ENCODE measurements at regions not wholly inside any gene's neighbourhood (a gene's known extent, or its start where the extent isn't known, plus 50 kb on each side); places are given as distances from the start of the nearest gene placed in this dataset.
"Not testable (repeated sequence)": the region's sequence is repeated elsewhere in the genome, so short reads cannot be mapped to it uniquely, and the experiment has no call there.

- H3K27me3 Mint-ChIP-seq = no peaks in the 10 kb centered on the region
- peaks cover 6 to 12% of the 10 kb centered on the region in 2 donors for H3K9me3 Mint-ChIP-seq
- H3K4me3 Mint-ChIP-seq = no peak overlapping the region
- H3K36me3 Mint-ChIP-seq (ENCODE audit: insufficient read depth) = no peaks in the 10 kb centered on the region
- DNase-seq = no peak
- H3K4me1 Mint-ChIP-seq (ENCODE audit: low read depth in 2 of 2) = no peaks in the 10 kb centered on the region
- H3K27ac Mint-ChIP-seq = no peak overlapping the region
- ATAC-seq (replicated peaks) = no peak
These were observed 138.1 kb upstream of the LMNTD1 start for GRCh38 chr12:25690996-25691864.

GRCh38 chr12:25691865-25692114 lies 138.7 kb upstream of the LMNTD1 start:
- no peak overlapping the region for H3K27ac Mint-ChIP-seq
- H3K4me3 Mint-ChIP-seq = no peak overlapping the region
- H3K9me3 Mint-ChIP-seq = peaks cover 6 to 12% of the 10 kb centered on the region in 2 donors
- no peaks in the 10 kb centered on the region for H3K36me3 Mint-ChIP-seq (ENCODE audit: insufficient read depth)
- DNase-seq (no peak), ATAC-seq (replicated peaks) (no peak)
- no peaks in the 10 kb centered on the region for H3K27me3 Mint-ChIP-seq
- H3K4me1 Mint-ChIP-seq (ENCODE audit: low read depth in 2 of 2) = no peaks in the 10 kb centered on the region

GRCh38 chr12:25692115-25693035 lies 139.3 kb upstream of the LMNTD1 start:
- no peak for ATAC-seq (replicated peaks)
- no peak for DNase-seq
- Mint-ChIP-seq H3K27me3 (no peaks in the 10 kb centered on the region), H3K9me3 (peaks cover 4 to 9% of the 10 kb centered on the region in 2 donors), H3K27ac (no peak overlapping the region), H3K4me3 (no peak overlapping the region), H3K4me1 (ENCODE audit: low read depth in 2 of 2) (no peaks in the 10 kb centered on the region), H3K36me3 (ENCODE audit: insufficient read depth) (no peaks in the 10 kb centered on the region)

DNA sequence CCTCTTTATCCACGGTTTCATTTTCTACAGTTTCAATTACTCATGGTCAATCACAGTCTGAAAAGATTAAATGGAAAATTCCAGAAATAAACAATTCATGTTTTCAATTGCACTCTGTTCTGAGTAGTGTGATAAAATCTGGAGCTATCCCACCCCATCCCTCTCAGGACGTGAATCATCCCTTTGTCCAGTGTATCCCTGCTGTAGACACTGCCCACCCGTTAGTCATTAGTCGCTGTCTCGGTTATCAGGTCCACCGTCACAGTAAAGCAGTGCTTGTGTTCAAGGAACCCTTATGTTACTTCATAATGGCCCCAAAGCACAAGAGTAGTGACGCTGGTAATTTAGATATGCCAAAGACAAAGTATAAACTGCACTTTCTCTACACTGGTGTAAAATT lies 141.0 kb upstream of the LMNTD1 start:
- H3K9me3 Mint-ChIP-seq = peaks cover 0 to 1% of the 10 kb centered on the region in 2 donors
- no peak overlapping the region for H3K27ac Mint-ChIP-seq
- ATAC-seq (replicated peaks) = no peak
- no peaks in the 10 kb centered on the region for H3K27me3 Mint-ChIP-seq
- H3K4me1 Mint-ChIP-seq (ENCODE audit: low read depth in 2 of 2) = no peaks in the 10 kb centered on the region
- no peak overlapping the region for H3K4me3 Mint-ChIP-seq
- no peaks in the 10 kb centered on the region for H3K36me3 Mint-ChIP-seq (ENCODE audit: insufficient read depth)
- no peak for DNase-seq

DNA sequence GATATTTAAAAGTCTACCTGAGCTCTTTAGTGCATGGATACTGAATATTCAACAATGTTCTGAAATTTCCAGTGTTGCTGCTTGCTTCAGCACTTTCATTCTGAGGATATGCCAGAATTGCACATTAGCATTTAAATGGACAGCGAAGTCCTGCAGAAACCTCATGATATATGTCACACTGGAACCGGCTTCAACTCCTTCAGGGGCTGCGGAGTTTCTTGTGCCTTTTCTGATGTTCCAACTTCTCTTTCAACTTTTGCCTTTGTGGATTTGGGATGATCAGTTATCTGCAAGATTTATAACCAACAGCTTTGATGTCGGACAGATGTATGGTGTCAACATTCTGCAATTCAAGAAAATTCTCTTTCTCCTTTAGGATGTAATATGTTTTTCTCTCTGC lies 142.5 kb upstream of the LMNTD1 start:
- H3K4me1 Mint-ChIP-seq (ENCODE audit: low read depth in 2 of 2) = no peaks in the 10 kb centered on the region
- H3K4me3 Mint-ChIP-seq = no peak overlapping the region
- no peak overlapping the region for H3K27ac Mint-ChIP-seq
- H3K36me3 Mint-ChIP-seq (ENCODE audit: insufficient read depth) = no peaks in the 10 kb centered on the region
- ATAC-seq (replicated peaks) (no peak), DNase-seq (no peak)
- peaks cover 0 to 1% of the 10 kb centered on the region in 2 donors for H3K9me3 Mint-ChIP-seq
- H3K27me3 Mint-ChIP-seq = no peaks in the 10 kb centered on the region

DNA sequence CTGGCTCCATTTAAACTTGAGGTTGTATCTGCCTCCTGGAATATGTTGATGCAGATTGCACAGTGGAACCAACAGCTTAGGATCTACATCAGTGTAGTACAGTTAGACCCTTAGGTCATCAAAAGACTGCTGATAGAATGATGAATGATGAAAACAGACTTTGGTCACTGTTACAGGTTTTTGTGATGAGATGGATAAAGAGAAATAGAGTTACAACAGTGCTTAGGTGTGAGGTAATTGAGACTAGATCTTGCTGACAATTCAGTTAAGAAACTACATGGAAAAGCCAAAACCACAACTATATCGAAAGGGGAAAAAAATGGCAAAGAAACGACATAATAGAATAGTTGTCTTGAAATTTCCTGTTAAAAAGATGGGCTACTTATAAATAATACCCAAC lies 145.7 kb upstream of the LMNTD1 start:
- no peak for ATAC-seq (replicated peaks)
- H3K9me3 Mint-ChIP-seq = peaks cover 3 to 14% of the 10 kb centered on the region in 2 donors
- no peak for DNase-seq
- no peaks in the 10 kb centered on the region for H3K27me3 Mint-ChIP-seq
- no peak overlapping the region for H3K4me3 Mint-ChIP-seq
- H3K27ac Mint-ChIP-seq = no peak overlapping the region
- H3K36me3 Mint-ChIP-seq (ENCODE audit: insufficient read depth) = no peaks in the 10 kb centered on the region
- no peaks in the 10 kb centered on the region for H3K4me1 Mint-ChIP-seq (ENCODE audit: low read depth in 2 of 2)

- H3K4me1 Mint-ChIP-seq (ENCODE audit: low read depth in 2 of 2) = no peaks in the 10 kb centered on the region
- H3K27ac Mint-ChIP-seq = no peak overlapping the region
- peaks cover 3 to 14% of the 10 kb centered on the region in 2 donors for H3K9me3 Mint-ChIP-seq
- no peak overlapping the region for H3K4me3 Mint-ChIP-seq
- no peaks in the 10 kb centered on the region for H3K36me3 Mint-ChIP-seq (ENCODE audit: insufficient read depth)
- no peak for ATAC-seq (replicated peaks)
- no peak for DNase-seq
- no peaks in the 10 kb centered on the region for H3K27me3 Mint-ChIP-seq
These were observed 146.4 kb upstream of the LMNTD1 start for GRCh38 chr12:25699454-25699853.

- H3K27ac Mint-ChIP-seq = no peak overlapping the region
- DNase-seq = no peak
- peaks cover 3 to 14% of the 10 kb centered on the region in 2 donors for H3K9me3 Mint-ChIP-seq
- H3K27me3 Mint-ChIP-seq = no peaks in the 10 kb centered on the region
- no peaks in the 10 kb centered on the region for H3K36me3 Mint-ChIP-seq (ENCODE audit: insufficient read depth)
- no peak overlapping the region for H3K4me3 Mint-ChIP-seq
- ATAC-seq (replicated peaks) = no peak
- no peaks in the 10 kb centered on the region for H3K4me1 Mint-ChIP-seq (ENCODE audit: low read depth in 2 of 2)
These were observed 148.2 kb upstream of the LMNTD1 start for GRCh38 chr12:25701290-25701689.

DNA sequence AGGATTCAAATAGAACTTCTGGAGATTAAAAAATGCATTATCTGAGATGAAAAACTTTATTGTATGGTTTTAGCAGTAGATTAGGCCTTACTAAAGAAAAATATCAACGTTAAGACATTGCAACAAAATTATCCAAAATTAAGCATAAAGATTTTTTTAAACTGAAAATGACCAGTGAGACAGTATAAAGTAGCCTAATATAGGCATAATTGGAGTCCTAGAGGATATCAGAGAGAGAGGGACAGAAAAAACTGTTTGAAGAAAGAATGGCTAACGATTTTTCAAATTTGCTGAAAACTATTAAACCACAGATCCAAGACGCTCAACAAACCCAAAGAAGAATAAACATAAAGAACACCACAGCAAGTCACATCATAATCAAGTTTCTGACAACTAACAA lies 149.5 kb upstream of the LMNTD1 start:
- no peak for ATAC-seq (replicated peaks)
- no peak for DNase-seq
- no peak overlapping the region for H3K27ac Mint-ChIP-seq
- no peak overlapping the region for H3K4me3 Mint-ChIP-seq
- no peaks in the 10 kb centered on the region for H3K27me3 Mint-ChIP-seq
- H3K4me1 Mint-ChIP-seq (ENCODE audit: low read depth in 2 of 2) = no peaks in the 10 kb centered on the region
- peaks cover 3 to 14% of the 10 kb centered on the region in 2 donors for H3K9me3 Mint-ChIP-seq
- no peaks in the 10 kb centered on the region for H3K36me3 Mint-ChIP-seq (ENCODE audit: insufficient read depth)

DNA sequence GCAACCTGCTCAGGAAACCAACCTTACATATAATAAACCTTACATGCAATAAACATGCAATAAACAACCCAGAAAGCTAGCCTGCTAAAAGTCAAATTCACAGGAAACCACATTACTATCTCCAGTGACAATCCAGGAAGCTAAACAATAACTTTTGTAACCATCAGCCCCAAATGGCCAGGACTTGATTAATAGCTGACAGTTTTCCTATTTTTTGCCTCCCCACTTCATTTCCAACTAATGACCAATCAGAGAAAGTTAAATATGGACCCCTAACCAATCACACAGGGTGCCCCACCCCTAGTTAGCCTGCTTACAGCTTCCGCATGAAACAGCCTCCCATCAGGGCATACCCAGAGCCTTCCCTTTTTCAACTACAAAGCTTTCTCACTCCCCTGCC lies 152.2 kb upstream of the LMNTD1 start:
- no peak for DNase-seq
- no peak for ATAC-seq (replicated peaks)
- H3K4me3 Mint-ChIP-seq = no peak overlapping the region
- no peaks in the 10 kb centered on the region for H3K4me1 Mint-ChIP-seq (ENCODE audit: low read depth in 2 of 2)
- H3K9me3 Mint-ChIP-seq = peaks cover 2 to 14% of the 10 kb centered on the region in 2 donors
- H3K36me3 Mint-ChIP-seq (ENCODE audit: insufficient read depth) = no peaks in the 10 kb centered on the region
- no peaks in the 10 kb centered on the region for H3K27me3 Mint-ChIP-seq
- no peak overlapping the region for H3K27ac Mint-ChIP-seq

- H3K4me3 Mint-ChIP-seq; ATAC-seq (replicated peaks); H3K27ac Mint-ChIP-seq; H3K9me3 Mint-ChIP-seq; H3K27me3 Mint-ChIP-seq; DNase-seq; H3K36me3 Mint-ChIP-seq (ENCODE audit: insufficient read depth); H3K4me1 Mint-ChIP-seq (ENCODE audit: low read depth in 2 of 2): not testable (repeated sequence)
These were observed 153.6 kb upstream of the LMNTD1 start for GRCh38 chr12:25706646-25707045.

GRCh38 chr12:25707056-25707455 lies 154.0 kb upstream of the LMNTD1 start:
- H3K27ac Mint-ChIP-seq = no peak overlapping the region
- H3K4me3 Mint-ChIP-seq = no peak overlapping the region
- DNase-seq (no peak), ATAC-seq (replicated peaks) (no peak)
- no peaks in the 10 kb centered on the region for H3K36me3 Mint-ChIP-seq (ENCODE audit: insufficient read depth)
- H3K9me3 Mint-ChIP-seq = peaks cover 0 to 5% of the 10 kb centered on the region in 2 donors
- no peaks in the 10 kb centered on the region for H3K4me1 Mint-ChIP-seq (ENCODE audit: low read depth in 2 of 2)
- H3K27me3 Mint-ChIP-seq = no peaks in the 10 kb centered on the region

- no peak overlapping the region for H3K4me3 Mint-ChIP-seq
- ATAC-seq (replicated peaks) (no peak), DNase-seq (no peak)
- H3K9me3 Mint-ChIP-seq = no peaks in the 10 kb centered on the region
- H3K36me3 Mint-ChIP-seq (ENCODE audit: insufficient read depth) = no peaks in the 10 kb centered on the region
- H3K27ac Mint-ChIP-seq = no peak overlapping the region
- H3K4me1 Mint-ChIP-seq (ENCODE audit: low read depth in 2 of 2) = no peaks in the 10 kb centered on the region
- no peaks in the 10 kb centered on the region for H3K27me3 Mint-ChIP-seq
These were observed 155.6 kb upstream of the LMNTD1 start for GRCh38 chr12:25708661-25709060.

GRCh38 chr12:25710128-25710527 lies 157.0 kb upstream of the LMNTD1 start:
- Mint-ChIP-seq H3K27ac (no peak overlapping the region), H3K4me1 (ENCODE audit: low read depth in 2 of 2) (no peaks in the 10 kb centered on the region), H3K27me3 (no peaks in the 10 kb centered on the region), H3K9me3 (no peaks in the 10 kb centered on the region), H3K36me3 (ENCODE audit: insufficient read depth) (no peaks in the 10 kb centered on the region), H3K4me3 (no peak overlapping the region)
- DNase-seq (no peak), ATAC-seq (replicated peaks) (no peak)
